Endothelial cell of umbilical vein (primary cell): ENCODE measurements at regions not wholly inside any gene's neighbourhood (a gene's known extent, or its start where the extent isn't known, plus 50 kb on each side); places are given as distances from the start of the nearest gene placed in this dataset.

Experiments used
- BruUV-seq: library from RNA; stranded (reverse); fragments of 400-500 nt; replicated peaks from 2 replicates; lab custom pipeline; 2021; lab: Mats Ljungman, UMichigan
- CTCF ChIA-PET: fragments of 300-600, 350-600 bp; sonication (Branson Sonifier 250); formaldehyde crosslinking; loops from one replicate; lab custom pipeline; 2021; ENCODE audit warnings: antibody characterized with exemption, inconsistent platforms; lab: Charles Lee
- POLR2A ChIA-PET: fragments of 300-600, 350-600 bp; sonication (Branson Sonifier 250); formaldehyde crosslinking; loops from one replicate; lab custom pipeline; 2021; ENCODE audit warnings: antibody characterized with exemption, inconsistent platforms; lab: Charles Lee
- DNase-seq: peaks from one replicate; pipeline ENCODE4 v3.0.0-alpha.2; 2011; ENCODE audit warnings: low read depth, low spot score
- FAIRE-seq: peaks from 2 replicates; lab custom pipeline; 2011; peaks lifted over from hg19 to GRCh38; lab: Jason Lieb, UNC
- H2AFZ ChIP-seq: 2 replicates; pipeline ENCODE4 v1.6.0; 2012; ENCODE audit warnings: low read depth, low read length, control low read depth, inconsistent platforms
- H3K27ac ChIP-seq: 2 replicates; pipeline ENCODE4 v1.5.1; 2011; ENCODE audit warnings: low read depth, mild to moderate bottlenecking, control low read depth, low read length, moderate library complexity; ENCODE audit not compliant: insufficient read depth
- H3K27me3 ChIP-seq, 2 experiments: 2 replicates each; pipeline versions ENCODE4 v1.6.0 to v1.6.1; 2011; ENCODE audit warnings: low read length in 2 of 2, mixed read lengths in 1 of 2; ENCODE audit not compliant: control insufficient read depth in 2 of 2, insufficient read depth in 2 of 2
- H3K36me3 ChIP-seq, 2 experiments: 2 replicates in 1 of 2; 3 replicates in 1 of 2; pipeline ENCODE4 v1.5.1; 2011; ENCODE audit warnings: low read length in 2 of 2, mild to moderate bottlenecking in 1 of 2, moderate library complexity in 1 of 2; ENCODE audit not compliant: control insufficient read depth in 2 of 2, insufficient read depth in 2 of 2; ENCODE audit errors: extremely low read depth in 1 of 2
- H3K4me1 ChIP-seq: 3 replicates; pipeline ENCODE4 v1.5.1; 2011; ENCODE audit warnings: mild to moderate bottlenecking, low read length; ENCODE audit not compliant: control insufficient read depth, insufficient read depth; ENCODE audit errors: extremely low read depth
- H3K4me2 ChIP-seq: 2 replicates; pipeline ENCODE4 v1.6.1; 2011; ENCODE audit warnings: low read length, control low read depth, mixed read lengths; ENCODE audit not compliant: insufficient read depth
- H3K4me3 ChIP-seq, 3 experiments: fragments of 200-600 bp in 1 of 3; sonication (generic), shearing (Covaris generic) in 1 of 3; replicated peaks in 1 of 3; 2 replicates each; pipeline ENCODE4 v1.5.1; 2011 to 2016; ENCODE audit warnings: control low read depth in 3 of 3, low read length in 3 of 3, mild to moderate bottlenecking in 2 of 3, inconsistent platforms in 1 of 3, low read depth in 1 of 3, moderate library complexity in 1 of 3; ENCODE audit not compliant: insufficient read depth in 1 of 3
- H3K79me2 ChIP-seq: 2 replicates; pipeline ENCODE4 v1.6.0; 2012; ENCODE audit warnings: low read length, inconsistent platforms; ENCODE audit not compliant: control insufficient read depth, insufficient read depth
- H3K9ac ChIP-seq: replicated peaks from 2 replicates; pipeline ENCODE3; 2011; ENCODE audit warnings: low read length, control low read depth; ENCODE audit not compliant: insufficient read depth; ENCODE audit errors: extremely low read depth
- H3K9me1 ChIP-seq: replicated peaks from 3 replicates; pipeline ENCODE4 v1.6.0; 2011; ENCODE audit warnings: mild to moderate bottlenecking, low read length; ENCODE audit not compliant: control insufficient read depth, insufficient read depth; ENCODE audit errors: extremely low read depth
- H3K9me3 ChIP-seq: replicated peaks from 2 replicates; pipeline ENCODE4 v1.5.1; 2012; ENCODE audit warnings: low read length, inconsistent platforms; ENCODE audit not compliant: control insufficient read depth, insufficient read depth
- H4K20me1 ChIP-seq: replicated peaks from 2 replicates; pipeline ENCODE3; 2011; ENCODE audit warnings: mild to moderate bottlenecking, low read length; ENCODE audit not compliant: control insufficient read depth, insufficient read depth; ENCODE audit errors: extremely low read depth
- EZH2 ChIP-seq: IDR thresholded peaks from 2 replicates; pipeline ENCODE4 v1.6.1; 2012; ENCODE audit warnings: borderline replicate concordance, low read depth, mild to moderate bottlenecking, moderate library complexity, low read length, inconsistent platforms; ENCODE audit not compliant: severe bottlenecking
- FOS ChIP-seq: IDR thresholded peaks from 2 replicates; pipeline ENCODE4 v1.6.1; 2011; ENCODE audit warnings: mild to moderate bottlenecking, low read length, moderate library complexity, borderline replicate concordance; ENCODE audit not compliant: insufficient read depth
- GATA2 ChIP-seq: IDR thresholded peaks from 2 replicates; pipeline ENCODE4 v1.7.0; 2011; ENCODE audit warnings: low read depth, mild to moderate bottlenecking, moderate library complexity, mixed read lengths, low read length; ENCODE audit not compliant: insufficient read length, insufficient read depth
- JUN ChIP-seq: IDR thresholded peaks from 2 replicates; pipeline ENCODE4 v1.6.1; 2011; ENCODE audit warnings: borderline replicate concordance, low read depth; ENCODE audit not compliant: insufficient read length, insufficient read depth
- MAX ChIP-seq: IDR thresholded peaks from 2 replicates; pipeline ENCODE4 v1.6.1; 2011; ENCODE audit not compliant: insufficient read depth, insufficient read length
- MYC ChIP-seq: IDR thresholded peaks from one replicate; pipeline ENCODE4 v1.6.1; 2011; ENCODE audit warnings: mild to moderate bottlenecking, low read depth, low read length
- POLR2A ChIP-seq: IDR thresholded peaks from 2 replicates; pipeline ENCODE4 v1.6.1; 2012; ENCODE audit warnings: low read depth, mild to moderate bottlenecking, control low read depth, low read length
- POLR2AphosphoS5 ChIP-seq: IDR thresholded peaks from 2 replicates; pipeline ENCODE4 v1.6.1; 2012; ENCODE audit warnings: low read depth, mild to moderate bottlenecking, control low read depth, low read length, moderate library complexity; ENCODE audit not compliant: insufficient read depth
- dilution Hi-C: fragments of 300-500 bp; cut with MboI; formaldehyde crosslinking; loops from one replicate; pipeline ENCODE4 v1.15.0; 2019; ENCODE audit warnings: low sequenced_read_pairs; ENCODE audit not compliant: extremely low pct_ligation_motif_present
- intact Hi-C: fragments of 100-400 bp; cut with micrococcal nuclease; formaldehyde crosslinking; loops from one replicate; pipeline ENCODE4 v1.10.0; 2022
- TF ChIP-seq, protein P1 (sequence below), 2 donors: IDR thresholded peaks; 1 replicate in 1 of 2; 2 replicates in 1 of 2; pipeline ENCODE4 v1.5.1; 2011; ENCODE audit warnings: low read length in 2 of 2, mild to moderate bottlenecking in 2 of 2, moderate library complexity in 2 of 2, control low read depth in 1 of 2, inconsistent platforms in 1 of 2, low read depth in 1 of 2; ENCODE audit not compliant: insufficient read depth in 1 of 2; ENCODE audit errors: extremely low read depth in 1 of 2

DNA sequence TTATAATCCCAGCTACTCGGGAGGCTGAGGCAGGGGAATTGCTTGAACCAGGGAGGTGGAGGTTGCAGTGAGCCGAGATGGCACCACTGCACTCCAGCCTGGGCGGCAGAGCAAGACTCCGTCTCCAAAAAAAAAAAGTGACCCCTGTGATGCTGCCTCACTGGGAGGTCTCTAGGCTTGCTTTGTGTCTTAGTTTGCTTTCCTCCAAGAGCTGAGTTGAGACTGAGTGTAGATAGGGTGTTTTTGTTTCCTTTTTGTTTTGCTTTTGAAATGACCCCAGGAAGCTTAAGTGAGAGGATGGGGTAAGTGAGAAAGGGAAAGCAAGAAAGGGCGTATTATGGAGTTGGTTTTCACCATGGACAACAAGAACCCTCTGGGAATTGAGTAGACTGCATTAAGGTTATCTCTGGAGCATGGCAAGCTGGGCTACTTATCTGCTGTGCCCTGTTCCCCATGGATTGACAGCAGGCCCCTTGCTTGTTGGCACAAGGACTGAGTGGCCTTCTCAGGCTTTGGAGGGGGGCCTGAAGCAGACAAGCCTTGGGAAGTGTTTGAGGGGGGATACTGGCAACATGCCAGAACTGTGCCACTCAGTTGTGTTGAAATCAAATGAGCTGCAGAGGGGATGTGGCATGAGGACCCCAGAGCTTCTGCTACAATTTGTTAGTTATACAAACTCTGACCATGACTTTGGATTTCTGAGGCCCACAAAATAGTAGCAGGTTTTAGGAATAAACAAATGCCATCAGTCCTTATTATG lies 300.6 kb upstream of the C11orf87 start:
- no peaks in the 10 kb centered on the region for H3K4me1 ChIP-seq
- H3K4me2 ChIP-seq = no peak overlapping the region
- no peak for DNase-seq
- H3K27me3 ChIP-seq = no peaks in the 10 kb centered on the region
- no peak overlapping the region for H3K9ac ChIP-seq
- H3K9me3 ChIP-seq = no peaks in the 10 kb centered on the region
- no peak for FAIRE-seq
- no peaks in the 10 kb centered on the region for H3K36me3 ChIP-seq
- CTCF ChIA-PET = interaction anchor here (1.3 kb wide), 1 partner anchor 16 kb away, joined by 4 read pairs; no protein-coding TSS in a partner anchor
- H3K9me1 ChIP-seq = no peaks in the 10 kb centered on the region
- dilution Hi-C loops (no loop called here), intact Hi-C loops (no loop called here)
- no peak for TF ChIP-seq MYC
- no peak for TF ChIP-seq GATA2
- no peak for TF ChIP-seq POLR2A
- TF ChIP-seq MAX = no peak
- TF ChIP-seq, protein P1, sequence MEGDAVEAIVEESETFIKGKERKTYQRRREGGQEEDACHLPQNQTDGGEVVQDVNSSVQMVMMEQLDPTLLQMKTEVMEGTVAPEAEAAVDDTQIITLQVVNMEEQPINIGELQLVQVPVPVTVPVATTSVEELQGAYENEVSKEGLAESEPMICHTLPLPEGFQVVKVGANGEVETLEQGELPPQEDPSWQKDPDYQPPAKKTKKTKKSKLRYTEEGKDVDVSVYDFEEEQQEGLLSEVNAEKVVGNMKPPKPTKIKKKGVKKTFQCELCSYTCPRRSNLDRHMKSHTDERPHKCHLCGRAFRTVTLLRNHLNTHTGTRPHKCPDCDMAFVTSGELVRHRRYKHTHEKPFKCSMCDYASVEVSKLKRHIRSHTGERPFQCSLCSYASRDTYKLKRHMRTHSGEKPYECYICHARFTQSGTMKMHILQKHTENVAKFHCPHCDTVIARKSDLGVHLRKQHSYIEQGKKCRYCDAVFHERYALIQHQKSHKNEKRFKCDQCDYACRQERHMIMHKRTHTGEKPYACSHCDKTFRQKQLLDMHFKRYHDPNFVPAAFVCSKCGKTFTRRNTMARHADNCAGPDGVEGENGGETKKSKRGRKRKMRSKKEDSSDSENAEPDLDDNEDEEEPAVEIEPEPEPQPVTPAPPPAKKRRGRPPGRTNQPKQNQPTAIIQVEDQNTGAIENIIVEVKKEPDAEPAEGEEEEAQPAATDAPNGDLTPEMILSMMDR (IDR thresholded peaks at IDR 0.05; ENCODE audit: extremely low read depth in 1 of 2, insufficient read depth in 1 of 2, low read depth in 1 of 2, low read length in 2 of 2) = no peak
- TF ChIP-seq JUN = no peak
- TF ChIP-seq POLR2AphosphoS5 = no peak
- no peak for TF ChIP-seq FOS
- no peak for TF ChIP-seq EZH2
- H3K79me2 ChIP-seq = no peaks in the 10 kb centered on the region
- BruUV-seq = no TSS peak
- H2AFZ ChIP-seq = no peak overlapping the region
- no peak overlapping the region for H3K27ac ChIP-seq
- H4K20me1 ChIP-seq = no peaks in the 10 kb centered on the region
- no peak overlapping the region for H3K4me3 ChIP-seq
- POLR2A ChIA-PET = no interaction called here
